Urothelium cell line (cell line): ENCODE measurements at regions not wholly inside any gene's neighbourhood (a gene's known extent, or its start where the extent isn't known, plus 50 kb on each side); places are given as distances from the start of the nearest gene placed in this dataset.

ENCODE experiments used
- DNase-seq: peaks from one replicate; pipeline ENCODE4 v3.0.0; 2011; ENCODE audit warnings: low spot score, mixed read lengths
- FAIRE-seq: peaks from 2 replicates; lab custom pipeline; 2011; peaks lifted over from hg19 to GRCh38; lab: Jason Lieb, UNC

GRCh38 chr20:11316244-11316643, 601.4 kb upstream of the BTBD3 start:
- no peak for FAIRE-seq
- no peak for DNase-seq

- FAIRE-seq: no peak
- no peak for DNase-seq
Observed at GRCh38 chr20:11320033-11320432, 597.7 kb upstream of the BTBD3 start.

- FAIRE-seq: no peak
- DNase-seq: no peak
Observed at GRCh38 chr20:11323816-11324215, 593.9 kb upstream of the BTBD3 start.

GRCh38 chr20:11324990-11325389, 592.7 kb upstream of the BTBD3 start:
- FAIRE-seq (no peak), DNase-seq (no peak)

- DNase-seq (no peak), FAIRE-seq (no peak)
Observed at GRCh38 chr20:11328839-11329238, 588.9 kb upstream of the BTBD3 start.

GRCh38 chr20:11329271-11329670, 588.4 kb upstream of the BTBD3 start:
- DNase-seq (no peak), FAIRE-seq (no peak)

GRCh38 chr20:11331096-11331495, 586.6 kb upstream of the BTBD3 start:
- FAIRE-seq: no peak
- peak; percentile 16 for DNase-seq

- FAIRE-seq: no peak
- no peak for DNase-seq
Observed at GRCh38 chr20:11332381-11332780, 585.3 kb upstream of the BTBD3 start.

- DNase-seq (no peak), FAIRE-seq (no peak)
Observed at GRCh38 chr20:11333634-11334033, 584.1 kb upstream of the BTBD3 start.

GRCh38 chr20:11337361-11338130, 580.1 kb upstream of the BTBD3 start:
- FAIRE-seq (no peak), DNase-seq (no peak)

GRCh38 chr20:11338496-11339306, 579.0 kb upstream of the BTBD3 start:
- FAIRE-seq (no peak), DNase-seq (no peak)

- FAIRE-seq: no peak
Observed at GRCh38 chr20:11344939-11345338, 572.8 kb upstream of the BTBD3 start.

GRCh38 chr20:11347738-11348137, 570.0 kb upstream of the BTBD3 start:
- no peak for FAIRE-seq
- no peak for DNase-seq

More at GRCh38 chr20:11344939-11345338, 572.8 kb upstream of the BTBD3 start:
- no peak for DNase-seq

GRCh38 chr20:11350126-11351005, 567.3 kb upstream of the BTBD3 start:
- no peak for FAIRE-seq
- DNase-seq: no peak

GRCh38 chr20:11352041-11352440, 565.7 kb upstream of the BTBD3 start:
- no peak for FAIRE-seq
- no peak for DNase-seq

GRCh38 chr20:11354846-11355245, 562.8 kb upstream of the BTBD3 start:
- no peak for DNase-seq
- no peak for FAIRE-seq

GRCh38 chr20:11355345-11355744, 562.3 kb upstream of the BTBD3 start:
- DNase-seq (no peak), FAIRE-seq (no peak)

GRCh38 chr20:11356061-11356460, 561.6 kb upstream of the BTBD3 start:
- DNase-seq: no peak
- no peak for FAIRE-seq

- DNase-seq (no peak), FAIRE-seq (no peak)
Observed at GRCh38 chr20:11362450-11362849, 555.2 kb upstream of the BTBD3 start.

- FAIRE-seq: no peak
- no peak for DNase-seq
Observed at GRCh38 chr20:11364736-11365135, 553.0 kb upstream of the BTBD3 start.

- DNase-seq (no peak), FAIRE-seq (no peak)
Observed at GRCh38 chr20:11366660-11367059, 551.0 kb upstream of the BTBD3 start.
